ENCODE measurements at regions not wholly inside any gene's neighbourhood (a gene's known extent, or its start where the extent isn't known, plus 50 kb on each side); places are given as distances from the start of the nearest gene placed in this dataset.
"Not testable (repeated sequence)": the region's sequence is repeated elsewhere in the genome, so short reads cannot be mapped to it uniquely, and the experiment has no call there.

DNA sequence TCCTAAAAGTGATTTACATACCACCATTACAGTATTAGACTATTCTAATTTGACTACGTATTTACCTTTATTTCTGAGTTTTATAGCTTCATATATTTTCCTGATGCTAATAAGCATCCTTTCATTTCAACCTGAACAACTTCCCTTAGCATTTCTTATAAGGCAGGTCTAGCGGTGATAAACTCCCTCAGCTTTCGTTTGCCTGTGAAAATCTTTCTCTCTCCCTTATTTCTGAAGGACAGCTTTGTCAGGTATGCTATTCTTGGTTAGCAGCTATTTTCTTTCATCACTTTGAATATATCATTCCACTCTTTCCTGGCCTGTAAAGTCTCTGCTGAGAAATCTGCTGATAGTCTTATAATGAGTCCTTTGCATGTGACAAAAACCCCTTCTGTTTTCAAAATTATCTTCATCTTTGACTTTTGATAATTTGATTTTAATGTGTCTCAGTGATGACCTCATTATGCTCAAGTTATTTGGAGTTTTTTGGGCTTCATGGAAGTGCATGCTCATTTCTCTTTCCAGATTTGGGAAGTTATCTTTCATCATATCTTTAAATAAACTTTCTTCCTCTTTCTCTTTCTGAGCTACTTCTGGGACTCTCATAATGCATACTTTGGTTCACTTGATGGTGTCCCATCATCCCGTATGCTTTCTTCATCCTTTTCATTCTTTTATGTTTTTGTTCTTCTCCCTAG is 285.4 kb upstream of the PMFBP1 start:
- H3K36me3 ChIP-seq (ENCODE audit: control insufficient read depth in 2 of 2, insufficient read depth in 1 of 2, low read length in 2 of 2): no peaks in the 10 kb centered on the region
- ChIA-PET POLR2A (no interaction called here), CTCF (interaction anchor here (0.9 to 1.2 kb wide), 3 partner anchors 9 to 57 kb away, joined by 3 to 4 read pairs (median 3); no protein-coding TSS in a partner anchor)
- H3K4me1 ChIP-seq (ENCODE audit: control insufficient read depth, insufficient read depth, low read length): no peaks in the 10 kb centered on the region
- H3K9me3 ChIP-seq (ENCODE audit: control insufficient read depth, insufficient read depth, low read depth, low read length): no peaks in the 10 kb centered on the region
- no peak overlapping the region for H3K4me3 ChIP-seq (ENCODE audit: low read depth, low read length)
- H3K27ac ChIP-seq (ENCODE audit: extremely low read depth, low read depth, low read length): no peak overlapping the region
- peak; percentile 57 for TF ChIP-seq SETDB1 (IDR thresholded peaks at IDR 0.05; ENCODE audit: insufficient read length, low read length)
- no peak for TF ChIP-seq ZNF747 (tag by site-specific recombination; IDR thresholded peaks at IDR 0.05)

DNA sequence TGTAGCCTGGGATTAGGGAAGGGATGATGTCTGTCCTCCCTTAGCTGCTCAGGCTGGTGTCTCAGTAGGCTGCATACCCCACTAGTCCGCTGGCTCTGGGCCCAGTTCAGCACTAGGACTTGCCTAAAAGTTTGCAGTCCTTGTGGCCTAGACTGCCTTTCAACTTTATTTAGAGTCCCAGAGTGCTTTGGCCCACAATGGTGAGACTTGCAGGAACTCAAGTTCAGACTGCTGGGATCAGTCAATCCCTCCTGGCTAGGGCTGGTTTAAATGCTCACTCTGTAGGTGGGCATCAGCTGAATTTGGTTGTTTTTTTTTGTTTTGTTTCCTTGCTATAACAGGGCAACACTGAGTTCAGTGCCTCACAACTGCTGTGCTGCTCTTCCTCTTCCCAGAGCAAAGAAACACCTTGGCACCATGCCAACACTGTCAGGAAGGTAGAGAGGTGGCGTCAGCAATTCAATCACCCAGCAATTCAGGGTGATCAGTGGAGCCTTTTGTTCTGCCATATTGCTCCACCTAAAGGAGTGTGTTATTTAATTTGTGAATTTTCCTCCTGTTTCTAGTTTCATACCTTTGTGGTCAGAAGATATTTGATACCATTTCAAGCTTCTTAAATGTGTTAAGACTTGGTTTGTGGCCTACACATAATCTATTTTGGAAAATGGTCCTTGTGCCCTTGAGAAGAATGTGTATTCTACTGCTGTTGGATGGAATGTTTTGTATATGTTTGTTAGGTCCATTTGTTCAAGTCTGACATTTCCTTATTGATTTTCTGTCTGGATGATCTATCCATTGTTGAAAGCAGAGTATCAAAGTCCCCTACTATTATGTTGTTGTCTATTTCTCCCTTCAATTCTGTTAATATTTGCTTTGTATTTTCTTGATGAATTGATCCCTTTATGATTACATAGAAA is 284.0 kb upstream of the PMFBP1 start:
- H3K27ac ChIP-seq (ENCODE audit: extremely low read depth, low read depth, low read length): no peak overlapping the region
- H3K9me3 ChIP-seq (ENCODE audit: control insufficient read depth, insufficient read depth, low read depth, low read length): no peaks in the 10 kb centered on the region
- no peaks in the 10 kb centered on the region for H3K4me1 ChIP-seq (ENCODE audit: control insufficient read depth, insufficient read depth, low read length)
- ChIA-PET POLR2A (no interaction called here), CTCF (interaction anchor here (0.6 to 1.2 kb wide), 4 partner anchors 11 to 957 kb away, joined by 3 to 5 read pairs (median 3); no protein-coding TSS in a partner anchor)
- H3K36me3 ChIP-seq (ENCODE audit: control insufficient read depth in 2 of 2, insufficient read depth in 1 of 2, low read length in 2 of 2): no peaks in the 10 kb centered on the region
- H3K4me3 ChIP-seq (ENCODE audit: low read depth, low read length): no peak overlapping the region
- TF ChIP-seq SP7 (tag by site-specific recombination; IDR thresholded peaks at IDR 0.05): no peak
- TF ChIP-seq ZNF350 (tag by site-specific recombination; IDR thresholded peaks at IDR 0.05): 0 out of 2 replicates have a peak, but pooled peaks have one; percentile 29
- no peak for TF ChIP-seq ZNF473 (tag by site-specific recombination; IDR thresholded peaks at IDR 0.05)
- TF ChIP-seq, protein P1, sequence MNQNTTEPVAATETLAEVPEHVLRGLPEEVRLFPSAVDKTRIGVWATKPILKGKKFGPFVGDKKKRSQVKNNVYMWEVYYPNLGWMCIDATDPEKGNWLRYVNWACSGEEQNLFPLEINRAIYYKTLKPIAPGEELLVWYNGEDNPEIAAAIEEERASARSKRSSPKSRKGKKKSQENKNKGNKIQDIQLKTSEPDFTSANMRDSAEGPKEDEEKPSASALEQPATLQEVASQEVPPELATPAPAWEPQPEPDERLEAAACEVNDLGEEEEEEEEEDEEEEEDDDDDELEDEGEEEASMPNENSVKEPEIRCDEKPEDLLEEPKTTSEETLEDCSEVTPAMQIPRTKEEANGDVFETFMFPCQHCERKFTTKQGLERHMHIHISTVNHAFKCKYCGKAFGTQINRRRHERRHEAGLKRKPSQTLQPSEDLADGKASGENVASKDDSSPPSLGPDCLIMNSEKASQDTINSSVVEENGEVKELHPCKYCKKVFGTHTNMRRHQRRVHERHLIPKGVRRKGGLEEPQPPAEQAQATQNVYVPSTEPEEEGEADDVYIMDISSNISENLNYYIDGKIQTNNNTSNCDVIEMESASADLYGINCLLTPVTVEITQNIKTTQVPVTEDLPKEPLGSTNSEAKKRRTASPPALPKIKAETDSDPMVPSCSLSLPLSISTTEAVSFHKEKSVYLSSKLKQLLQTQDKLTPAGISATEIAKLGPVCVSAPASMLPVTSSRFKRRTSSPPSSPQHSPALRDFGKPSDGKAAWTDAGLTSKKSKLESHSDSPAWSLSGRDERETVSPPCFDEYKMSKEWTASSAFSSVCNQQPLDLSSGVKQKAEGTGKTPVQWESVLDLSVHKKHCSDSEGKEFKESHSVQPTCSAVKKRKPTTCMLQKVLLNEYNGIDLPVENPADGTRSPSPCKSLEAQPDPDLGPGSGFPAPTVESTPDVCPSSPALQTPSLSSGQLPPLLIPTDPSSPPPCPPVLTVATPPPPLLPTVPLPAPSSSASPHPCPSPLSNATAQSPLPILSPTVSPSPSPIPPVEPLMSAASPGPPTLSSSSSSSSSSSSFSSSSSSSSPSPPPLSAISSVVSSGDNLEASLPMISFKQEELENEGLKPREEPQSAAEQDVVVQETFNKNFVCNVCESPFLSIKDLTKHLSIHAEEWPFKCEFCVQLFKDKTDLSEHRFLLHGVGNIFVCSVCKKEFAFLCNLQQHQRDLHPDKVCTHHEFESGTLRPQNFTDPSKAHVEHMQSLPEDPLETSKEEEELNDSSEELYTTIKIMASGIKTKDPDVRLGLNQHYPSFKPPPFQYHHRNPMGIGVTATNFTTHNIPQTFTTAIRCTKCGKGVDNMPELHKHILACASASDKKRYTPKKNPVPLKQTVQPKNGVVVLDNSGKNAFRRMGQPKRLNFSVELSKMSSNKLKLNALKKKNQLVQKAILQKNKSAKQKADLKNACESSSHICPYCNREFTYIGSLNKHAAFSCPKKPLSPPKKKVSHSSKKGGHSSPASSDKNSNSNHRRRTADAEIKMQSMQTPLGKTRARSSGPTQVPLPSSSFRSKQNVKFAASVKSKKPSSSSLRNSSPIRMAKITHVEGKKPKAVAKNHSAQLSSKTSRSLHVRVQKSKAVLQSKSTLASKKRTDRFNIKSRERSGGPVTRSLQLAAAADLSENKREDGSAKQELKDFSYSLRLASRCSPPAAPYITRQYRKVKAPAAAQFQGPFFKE (tag by site-specific recombination; IDR thresholded peaks at IDR 0.05; ENCODE audit: borderline replicate concordance): no peak
- TF ChIP-seq ZNF121 (tag by site-specific recombination; IDR thresholded peaks at IDR 0.05): no peak
- TF ChIP-seq SALL2 (tag by site-specific recombination; IDR thresholded peaks at IDR 0.05; ENCODE audit: borderline replicate concordance): no peak
- TF ChIP-seq, protein P2, sequence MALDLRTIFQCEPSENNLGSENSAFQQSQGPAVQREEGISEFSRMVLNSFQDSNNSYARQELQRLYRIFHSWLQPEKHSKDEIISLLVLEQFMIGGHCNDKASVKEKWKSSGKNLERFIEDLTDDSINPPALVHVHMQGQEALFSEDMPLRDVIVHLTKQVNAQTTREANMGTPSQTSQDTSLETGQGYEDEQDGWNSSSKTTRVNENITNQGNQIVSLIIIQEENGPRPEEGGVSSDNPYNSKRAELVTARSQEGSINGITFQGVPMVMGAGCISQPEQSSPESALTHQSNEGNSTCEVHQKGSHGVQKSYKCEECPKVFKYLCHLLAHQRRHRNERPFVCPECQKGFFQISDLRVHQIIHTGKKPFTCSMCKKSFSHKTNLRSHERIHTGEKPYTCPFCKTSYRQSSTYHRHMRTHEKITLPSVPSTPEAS (tag by site-specific recombination; IDR thresholded peaks at IDR 0.05): no peak

DNA sequence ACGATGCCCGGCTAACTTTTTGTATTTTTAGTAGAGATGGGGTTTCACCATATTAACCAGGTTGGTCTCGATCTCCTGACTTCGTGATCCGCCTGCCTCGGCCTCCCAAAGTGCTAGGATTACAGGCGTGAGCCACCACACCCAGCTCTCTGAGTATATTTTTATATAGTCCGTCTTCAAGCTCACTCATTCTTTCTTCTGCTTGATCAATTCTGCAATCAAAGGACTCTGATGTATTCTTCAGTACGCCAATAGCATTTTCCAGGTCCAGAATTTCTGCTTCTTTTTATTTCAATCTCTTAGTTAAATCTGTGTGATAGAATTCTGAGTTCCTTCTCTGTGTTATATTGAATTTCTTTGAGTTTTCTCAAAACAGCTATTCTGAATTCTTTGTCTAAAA is 281.9 kb upstream of the PMFBP1 start:
- H3K4me3 ChIP-seq (ENCODE audit: low read depth, low read length); CTCF ChIA-PET; H3K36me3 ChIP-seq (ENCODE audit: control insufficient read depth in 2 of 2, insufficient read depth in 1 of 2, low read length in 2 of 2); H3K4me1 ChIP-seq (ENCODE audit: control insufficient read depth, insufficient read depth, low read length); H3K27ac ChIP-seq (ENCODE audit: extremely low read depth, low read depth, low read length); H3K9me3 ChIP-seq (ENCODE audit: control insufficient read depth, insufficient read depth, low read depth, low read length): not testable (repeated sequence)
- POLR2A ChIA-PET: interaction anchor here (0.7 kb wide), 1 partner anchor 593 kb away, joined by 3 read pairs; no protein-coding TSS in a partner anchor
